ENCODE measurements at regions not wholly inside any gene's neighbourhood (a gene's known extent, or its start where the extent isn't known, plus 50 kb on each side); places are given as distances from the start of the nearest gene placed in this dataset.
"Not testable (repeated sequence)": the region's sequence is repeated elsewhere in the genome, so short reads cannot be mapped to it uniquely, and the experiment has no call there.

- Histone ChIP-seq H3K36me3 (no peaks in the 10 kb centered on the region), H3K27me3 (no peaks in the 10 kb centered on the region), H3K4me1 (no peaks in the 10 kb centered on the region), H3K9me3 (no peaks in the 10 kb centered on the region), H3K4me3 (no peak overlapping the region), H3K27ac (no peak overlapping the region)
- TF ChIP-seq CTCF (IDR thresholded peaks at IDR 0.05) (no peak), POLR2A (IDR thresholded peaks at IDR 0.05) (no peak)
- ATAC-seq (no peak), DNase-seq (no peak)
- intact Hi-C loops (cut with DNase I): no loop called here
- 60% methylated on average over 16 of the region's 16 CpGs for WGBS (ENCODE audit: insufficient coverage, low coverage, low lambda C conversion rate, missing lambda C conversion rate)
Observed at GRCh38 chr2:224098481-224099230, 59.6 kb upstream of the SERPINE2 start.

GRCh38 chr2:224094413-224094812, 55.3 kb upstream of the SERPINE2 start:
- ATAC-seq: no peak
- Histone ChIP-seq H3K4me3 (no peak overlapping the region), H3K36me3 (no peaks in the 10 kb centered on the region), H3K4me1 (no peaks in the 10 kb centered on the region), H3K27me3 (no peaks in the 10 kb centered on the region), H3K9me3 (no peaks in the 10 kb centered on the region), H3K27ac (no peak overlapping the region)
- no peak for TF ChIP-seq CTCF (IDR thresholded peaks at IDR 0.05)
- TF ChIP-seq POLR2A (IDR thresholded peaks at IDR 0.05): no peak
- intact Hi-C loops (cut with DNase I): no loop called here
- WGBS (ENCODE audit: insufficient coverage, low coverage, low lambda C conversion rate, missing lambda C conversion rate): 33% methylated on average over 1 of the region's 1 CpG
- DNase-seq: no peak

GRCh38 chr2:224091671-224092070, 52.6 kb upstream of the SERPINE2 start:
- DNase-seq; intact Hi-C loops (cut with DNase I): not testable (repeated sequence)
- WGBS (ENCODE audit: insufficient coverage, low coverage, low lambda C conversion rate, missing lambda C conversion rate): 56% methylated on average over 3 of the region's 5 CpGs

GRCh38 chr2:224089606-224090005, 50.5 kb upstream of the SERPINE2 start:
- H3K27ac ChIP-seq; H3K4me1 ChIP-seq; H3K9me3 ChIP-seq; H3K27me3 ChIP-seq; H3K36me3 ChIP-seq; ATAC-seq; DNase-seq; H3K4me3 ChIP-seq; intact Hi-C loops (cut with DNase I): not testable (repeated sequence)
- 86% methylated on average over 6 of the region's 6 CpGs for WGBS (ENCODE audit: insufficient coverage, low coverage, low lambda C conversion rate, missing lambda C conversion rate)

More at GRCh38 chr2:224091671-224092070, 52.6 kb upstream of the SERPINE2 start:
- not testable (repeated sequence) for H3K36me3 ChIP-seq, ATAC-seq, H3K4me1 ChIP-seq, H3K4me3 ChIP-seq, H3K27ac ChIP-seq, H3K9me3 ChIP-seq, H3K27me3 ChIP-seq

Data from right lobe of liver (tissue), 6 donors.